ENCODE measurements at regions not wholly inside any gene's neighbourhood (a gene's known extent, or its start where the extent isn't known, plus 50 kb on each side); places are given as distances from the start of the nearest gene placed in this dataset.

GRCh38 chr12:123100882-123101281, 50.0 kb downstream of the PITPNM2 start:
- no peak for TF ChIP-seq CTCF (IDR thresholded peaks at IDR 0.05)
- no peak for TF ChIP-seq EP300 (IDR thresholded peaks at IDR 0.05)

All from ovary (tissue), 3 donors.